K562 (cell line): ENCODE measurements at regions not wholly inside any gene's neighbourhood (a gene's known extent, or its start where the extent isn't known, plus 50 kb on each side); places are given as distances from the start of the nearest gene placed in this dataset.

Experiments
- ATAC-seq: fragments of 200-7000 bp; cut with Tn5 transposase; 3 replicates; pipeline ENCODE4 v1.9.1; 2020; ENCODE audit warnings: moderate library complexity
- BruUV-seq: library from RNA; stranded (reverse); fragments of 400-500 nt; replicated peaks from 2 replicates; lab custom pipeline; 2021; lab: Mats Ljungman, UMichigan
- CTCF ChIA-PET: fragments of 300-600 bp; formaldehyde crosslinking; extraction: SDS; loops from one replicate; lab custom pipeline; 2021; ENCODE audit warnings: low intra/inter-chr PET ratio; lab: Yijun Ruan, JAX
- POLR2A ChIA-PET: fragments of 300-600, 350-650 bp; sonication (Branson Sonifier 250); formaldehyde crosslinking; extraction: SDS; loops from one replicate; lab custom pipeline; 2021; ENCODE audit warnings: antibody characterized with exemption, inconsistent platforms; lab: Yijun Ruan, JAX
- DNase-seq, 4 experiments: peaks; one replicate each; pipeline versions ENCODE4 v3.0.0 to v3.0.0-alpha.2; 2011 to 2018; ENCODE audit warnings: low spot score in 3 of 4, mixed read lengths in 3 of 4; ENCODE audit errors: extremely low read depth in 1 of 4
- FAIRE-seq: peaks from 2 replicates; lab custom pipeline; 2011; peaks lifted over from hg19 to GRCh38; lab: Jason Lieb, UNC
- H2AFZ ChIP-seq: 2 replicates; pipeline ENCODE4 v1.6.0; 2011; ENCODE audit warnings: low read depth, low read length, control low read depth, inconsistent platforms
- H3K27ac ChIP-seq: fragments of 200-600 bp; 3 replicates; pipeline ENCODE4 v1.8.0; 2011; ENCODE audit warnings: low read depth, mild to moderate bottlenecking, control low read depth, inconsistent platforms, low read length, moderate library complexity, mixed read lengths; ENCODE audit errors: extremely low read depth
- H3K27me3 ChIP-seq, 2 experiments: fragments of 300-600 bp in 1 of 2; 2 replicates in 1 of 2; 3 replicates in 1 of 2; pipeline versions ENCODE4 v1.6.0 to v1.8.0; 2011; ENCODE audit warnings: inconsistent platforms in 2 of 2, low read length in 2 of 2, mild to moderate bottlenecking in 1 of 2, mixed read lengths in 1 of 2, moderate library complexity in 1 of 2; ENCODE audit not compliant: control insufficient read depth in 2 of 2, insufficient read depth in 2 of 2
- H3K36me3 ChIP-seq: fragments of 300-600 bp; 3 replicates; pipeline ENCODE4 v1.8.0; 2011; ENCODE audit warnings: mild to moderate bottlenecking, low read length, inconsistent platforms; ENCODE audit not compliant: control insufficient read depth, insufficient read depth
- H3K4me1 ChIP-seq, 2 experiments: fragments of 200-600 bp in 1 of 2; replicated peaks in 1 of 2; 2 replicates in 1 of 2; 3 replicates in 1 of 2; pipeline versions ENCODE4 v1.5.1 to v1.8.0; 2011; ENCODE audit warnings: inconsistent platforms in 2 of 2, low read length in 2 of 2, mild to moderate bottlenecking in 1 of 2, mixed read lengths in 1 of 2, moderate library complexity in 1 of 2; ENCODE audit not compliant: control insufficient read depth in 2 of 2, insufficient read depth in 2 of 2
- H3K4me2 ChIP-seq: 2 replicates; pipeline ENCODE4 v1.6.1; 2011; ENCODE audit warnings: low read length, control low read depth, inconsistent platforms, mixed read lengths; ENCODE audit not compliant: insufficient read depth
- H3K4me3 ChIP-seq: fragments of 200-600 bp; sonication (generic), shearing (Covaris generic); 2 replicates; pipeline ENCODE4 v1.5.1; 2016; ENCODE audit warnings: control low read depth, inconsistent platforms
- H3K79me2 ChIP-seq: fragments of 200-600 bp; 3 replicates; pipeline ENCODE4 v1.8.0; 2011; ENCODE audit warnings: low read length, inconsistent platforms; ENCODE audit not compliant: control insufficient read depth, insufficient read depth
- H3K9ac ChIP-seq, 2 experiments: 2 replicates each; pipeline versions ENCODE4 v1.6.0 to v1.6.1; 2011; ENCODE audit warnings: low read depth in 2 of 2, low read length in 2 of 2, control low read depth in 1 of 2, inconsistent platforms in 1 of 2, mild to moderate bottlenecking in 1 of 2, mixed read lengths in 1 of 2; ENCODE audit not compliant: insufficient read depth in 1 of 2
- H3K9me1 ChIP-seq: one replicate; pipeline ENCODE4 v1.6.0; 2011; ENCODE audit warnings: inconsistent platforms, mild to moderate bottlenecking, low read length, moderate library complexity; ENCODE audit not compliant: control insufficient read depth, insufficient read depth
- H3K9me3 ChIP-seq: replicated peaks from 2 replicates; pipeline ENCODE4 v1.5.1; 2011; ENCODE audit warnings: low read depth, low read length, inconsistent platforms; ENCODE audit not compliant: control insufficient read depth, insufficient read depth
- H4K20me1 ChIP-seq: replicated peaks from 2 replicates; pipeline ENCODE4 v1.6.1; 2011; ENCODE audit warnings: low read length, inconsistent platforms, mixed read lengths; ENCODE audit not compliant: control insufficient read depth, insufficient read depth
- CHD7 ChIP-seq: fragments of 200-600 bp; sonication (generic); IDR thresholded peaks from one replicate; pipeline ENCODE4 v1.6.1; 2012; ENCODE audit warnings: mild to moderate bottlenecking, low read depth, low read length, inconsistent platforms
- YY1 ChIP-seq, 3 experiments: IDR thresholded peaks; 2 replicates each; pipeline ENCODE4 v1.6.1; 2011; ENCODE audit warnings: low read length in 2 of 3, mild to moderate bottlenecking in 2 of 3, moderate library complexity in 2 of 3, borderline replicate concordance in 1 of 3, control low read depth in 1 of 3, low read depth in 1 of 3; ENCODE audit not compliant: insufficient read depth in 3 of 3, insufficient replicate concordance in 2 of 3, control insufficient read depth in 1 of 3, insufficient read length in 1 of 3; ENCODE audit errors: extremely low read depth in 1 of 3
- WGBS: fragments of 100-300 bp; shearing (Covaris generic); methylation state at CpG from one replicate; pipeline ENCODE4 v1.1.6; 2016; ENCODE audit warnings: low coverage, mixed read lengths; ENCODE audit not compliant: insufficient coverage; ENCODE audit errors: missing lambda C conversion rate; 5-methylcytosine and 5-hydroxymethylcytosine counted together
- in situ Hi-C: fragments of 300-500 bp; cut with MboI; formaldehyde crosslinking; loops from 4 replicates; pipeline ENCODE4 v1.15.0; 2018; ENCODE audit warnings: inconsistent platforms, mixed read lengths
- intact Hi-C: fragments of 100-400 bp; cut with micrococcal nuclease; formaldehyde crosslinking; loops from 2 replicates; pipeline ENCODE4 v1.14.2; 2022

GRCh38 chr5:92637960-92638359 is 943.1 kb downstream of the NR2F1-AS1 start:
- peaks cover 2% of the 10 kb centered on the region; the same call in 1 of the 2 replicates for H3K9me3 ChIP-seq
- H3K9ac ChIP-seq, result no peak overlapping the region
- no peaks in the 10 kb centered on the region for H3K9me1 ChIP-seq
- H3K4me1 ChIP-seq, result no peaks in the 10 kb centered on the region
- H3K4me3 ChIP-seq, result no peak overlapping the region
- in situ Hi-C loops (no loop called here), intact Hi-C loops (no loop called here)
- H3K36me3 ChIP-seq, result no peaks in the 10 kb centered on the region
- ChIA-PET CTCF (no interaction called here), POLR2A (no interaction called here)
- no peaks in the 10 kb centered on the region for H3K27me3 ChIP-seq
- 1% methylated on average over 4 of the region's 4 CpGs for whole genome bisulfite sequencing
- no TSS peak for BruUV-seq
- H2AFZ ChIP-seq, result no peak overlapping the region
- H4K20me1 ChIP-seq, result no peaks in the 10 kb centered on the region
- ATAC-seq, result no peak
- no peaks in the 10 kb centered on the region for H3K79me2 ChIP-seq
- H3K27ac ChIP-seq, result no peak overlapping the region
- no peak for DNase-seq
- FAIRE-seq, result no peak
- no peak overlapping the region for H3K4me2 ChIP-seq
- TF ChIP-seq YY1 (IDR thresholded peaks at IDR 0.05; ENCODE audit: borderline replicate concordance in 1 of 3, control insufficient read depth in 1 of 3, extremely low read depth in 1 of 3, insufficient read depth in 3 of 3, insufficient read length in 1 of 3, insufficient replicate concordance in 2 of 3, low read depth in 1 of 3, low read length in 2 of 3), result no peak
- no peak for TF ChIP-seq CHD7
